ENCODE measurements at regions not wholly inside any gene's neighbourhood (a gene's known extent, or its start where the extent isn't known, plus 50 kb on each side); places are given as distances from the start of the nearest gene placed in this dataset.

- ChIA-PET POLR2A (no interaction called here), CTCF (ENCODE audit: low intra/inter-chr PET ratio, low total read pairs) (no interaction called here)
- no peaks in the 10 kb centered on the region for H3K36me3 ChIP-seq (replicated peaks in 1 of 2; ENCODE audit: control insufficient read depth in 1 of 2, insufficient read depth in 2 of 2, low read length in 2 of 2)
- H3K9ac ChIP-seq (ENCODE audit: insufficient read depth, low read depth, low read length): no peak overlapping the region
- FAIRE-seq (no peak), ATAC-seq (no peak), DNase-seq (ENCODE audit: low spot score) (no peak)
- no peaks in the 10 kb centered on the region for H3K4me1 ChIP-seq (ENCODE audit: insufficient read depth, low read length)
- no peaks in the 10 kb centered on the region for H3K79me2 ChIP-seq (ENCODE audit: insufficient read depth, low read length)
- 0 out of 2 replicates have a peak, but pooled peaks cover 4% of the 10 kb centered on the region for H3K9me3 ChIP-seq (ENCODE audit: low read length)
- no peaks in the 10 kb centered on the region for H4K20me1 ChIP-seq (ENCODE audit: insufficient read depth, low read length)
- TF ChIP-seq NFATC3 (CRISPR knock-in tag; IDR thresholded peaks at IDR 0.05) (no peak), RELA (CRISPR knock-in tag; IDR thresholded peaks at IDR 0.05) (no peak), ZMAT3 (CRISPR knock-in tag; conservative IDR thresholded peaks at IDR 0.05) (no peak), IRF2 (CRISPR knock-in tag; IDR thresholded peaks at IDR 0.05) (no peak), HES4 (CRISPR knock-in tag; IDR thresholded peaks at IDR 0.05; ENCODE audit: borderline replicate concordance) (no peak)
- no TSS peak for BruUV-seq (replicated peaks)
- no peak overlapping the region for H2AFZ ChIP-seq (ENCODE audit: low read length)
- no peak overlapping the region for H3K27ac ChIP-seq (ENCODE audit: extremely low read length, insufficient read depth, low read length)
- H3K4me3 ChIP-seq (replicated peaks in 1 of 3; ENCODE audit: insufficient read depth in 1 of 3, low read depth in 2 of 3, low read length in 3 of 3): no peak overlapping the region
- no peak overlapping the region for H3K4me2 ChIP-seq (ENCODE audit: low read depth, low read length)
- intact Hi-C loops (cut with micrococcal nuclease; ENCODE audit: unreplicated experiment) (no loop called here), in situ Hi-C loops (cut with HindIII; ENCODE audit: extremely low pct_ligation_motif_present, low pct_unique_long_range_greater_than_20kb) (no loop called here)
- H3K27me3 ChIP-seq (ENCODE audit: control insufficient read depth in 1 of 2, insufficient read depth in 2 of 2, low read length in 2 of 2): no peaks in the 10 kb centered on the region
- WGBS (ENCODE audit: low lambda C conversion rate): 27% methylated on average over 7 of the region's 7 CpGs
Measured at GRCh38 chr2:12918835-12919445, 202.2 kb downstream of the TRIB2 start.

GRCh38 chr2:12921321-12921720 is 204.6 kb downstream of the TRIB2 start:
- ChIA-PET POLR2A (no interaction called here), CTCF (ENCODE audit: low intra/inter-chr PET ratio, low total read pairs) (no interaction called here)
- H3K27ac ChIP-seq (ENCODE audit: extremely low read length, insufficient read depth, low read length): no peak overlapping the region
- no peak for FAIRE-seq
- BruUV-seq (replicated peaks): no TSS peak
- H3K9ac ChIP-seq (ENCODE audit: insufficient read depth, low read depth, low read length): no peak overlapping the region
- no peak overlapping the region for H2AFZ ChIP-seq (ENCODE audit: low read length)
- H3K79me2 ChIP-seq (ENCODE audit: insufficient read depth, low read length): no peaks in the 10 kb centered on the region
- H3K27me3 ChIP-seq (ENCODE audit: control insufficient read depth in 1 of 2, insufficient read depth in 2 of 2, low read length in 2 of 2): no peaks in the 10 kb centered on the region
- no peak for DNase-seq (ENCODE audit: low spot score)
- ATAC-seq: no peak
- H3K36me3 ChIP-seq (replicated peaks in 1 of 2; ENCODE audit: control insufficient read depth in 1 of 2, insufficient read depth in 2 of 2, low read length in 2 of 2): no peaks in the 10 kb centered on the region
- in situ Hi-C loops (cut with HindIII; ENCODE audit: extremely low pct_ligation_motif_present, low pct_unique_long_range_greater_than_20kb) (no loop called here), intact Hi-C loops (cut with micrococcal nuclease; ENCODE audit: unreplicated experiment) (no loop called here)
- no peak overlapping the region for H3K4me2 ChIP-seq (ENCODE audit: low read depth, low read length)
- H4K20me1 ChIP-seq (ENCODE audit: insufficient read depth, low read length): no peaks in the 10 kb centered on the region
- 29% methylated on average over 5 of the region's 5 CpGs for WGBS (ENCODE audit: low lambda C conversion rate)
- H3K4me1 ChIP-seq (ENCODE audit: insufficient read depth, low read length): no peaks in the 10 kb centered on the region
- H3K9me3 ChIP-seq (ENCODE audit: low read length): 0 out of 2 replicates have a peak, but pooled peaks cover 4% of the 10 kb centered on the region
- H3K4me3 ChIP-seq (replicated peaks in 1 of 3; ENCODE audit: insufficient read depth in 1 of 3, low read depth in 2 of 3, low read length in 3 of 3): no peak overlapping the region
- no peak for TF ChIP-seq SMAD1 (CRISPR knock-in tag; IDR thresholded peaks at IDR 0.05; ENCODE audit: borderline replicate concordance, low read depth)
- TF ChIP-seq ZMYM2 (CRISPR knock-in tag; IDR thresholded peaks at IDR 0.05): no peak
- TF ChIP-seq MTA3 (CRISPR knock-in tag; IDR thresholded peaks at IDR 0.05): no peak
- TF ChIP-seq ZNF709 (CRISPR knock-in tag; IDR thresholded peaks at IDR 0.05): no peak
- TF ChIP-seq ZNF672 (CRISPR knock-in tag; IDR thresholded peaks at IDR 0.05): no peak
- TF ChIP-seq ZNF530 (CRISPR knock-in tag; IDR thresholded peaks at IDR 0.05; ENCODE audit: low read depth): no peak
- TF ChIP-seq KIAA2018 (CRISPR knock-in tag; IDR thresholded peaks at IDR 0.05; ENCODE audit: borderline replicate concordance): no peak
- TF ChIP-seq PITX1 (CRISPR knock-in tag; IDR thresholded peaks at IDR 0.05): no peak

All from HepG2 (cell line).